ENCODE measurements at regions not wholly inside any gene's neighbourhood (a gene's known extent, or its start where the extent isn't known, plus 50 kb on each side); places are given as distances from the start of the nearest gene placed in this dataset.

GRCh38 chr14:40685764-40686163, 920.9 kb upstream of the LRFN5 start:
- no peak for TF ChIP-seq POLR2A (IDR thresholded peaks at IDR 0.05)
- TF ChIP-seq CTCF (IDR thresholded peaks at IDR 0.05), result no peak
